ENCODE measurements at regions not wholly inside any gene's neighbourhood (a gene's known extent, or its start where the extent isn't known, plus 50 kb on each side); places are given as distances from the start of the nearest gene placed in this dataset.

GRCh38 chr11:103624708-103625623, 411.5 kb upstream of the DDI1 start:
- DNase-seq (ENCODE audit: low read depth) = no peak

- no peak for DNase-seq (ENCODE audit: low read depth)
Observed at GRCh38 chr11:103625624-103625965, 410.8 kb upstream of the DDI1 start.

GRCh38 chr11:103628121-103628520, 408.3 kb upstream of the DDI1 start:
- DNase-seq (ENCODE audit: low read depth) = no peak

- no peak for DNase-seq (ENCODE audit: low read depth)
Observed at GRCh38 chr11:103631841-103632240, 404.6 kb upstream of the DDI1 start.

GRCh38 chr11:103633068-103633788, 403.2 kb upstream of the DDI1 start:
- no peak for DNase-seq (ENCODE audit: low read depth)

GRCh38 chr11:103633819-103634590, 402.4 kb upstream of the DDI1 start:
- no peak for DNase-seq (ENCODE audit: low read depth)

GRCh38 chr11:103636232-103636631, 400.2 kb upstream of the DDI1 start:
- no peak for DNase-seq (ENCODE audit: low read depth)

GRCh38 chr11:103637295-103637694, 399.1 kb upstream of the DDI1 start:
- DNase-seq (ENCODE audit: low read depth) = no peak

GRCh38 chr11:103637831-103638230, 398.6 kb upstream of the DDI1 start:
- no peak for DNase-seq (ENCODE audit: low read depth)

- DNase-seq (ENCODE audit: low read depth) = no peak
Observed at GRCh38 chr11:103644676-103645075, 391.8 kb upstream of the DDI1 start.

GRCh38 chr11:103648054-103648453, 388.4 kb upstream of the DDI1 start:
- no peak for DNase-seq (ENCODE audit: low read depth)

- no peak for DNase-seq (ENCODE audit: low read depth)
Observed at GRCh38 chr11:103648670-103649400, 387.6 kb upstream of the DDI1 start.

- DNase-seq (ENCODE audit: low read depth) = no peak
Observed at GRCh38 chr11:103649401-103649895, 387.0 kb upstream of the DDI1 start.

- no peak for DNase-seq (ENCODE audit: low read depth)
Observed at GRCh38 chr11:103650330-103650729, 386.1 kb upstream of the DDI1 start.

- no peak for DNase-seq (ENCODE audit: low read depth)
Observed at GRCh38 chr11:103651341-103651998, 385.0 kb upstream of the DDI1 start.

GRCh38 chr11:103652013-103652412, 384.4 kb upstream of the DDI1 start:
- no peak for DNase-seq (ENCODE audit: low read depth)

GRCh38 chr11:103656382-103656781, 380.1 kb upstream of the DDI1 start:
- DNase-seq (ENCODE audit: low read depth) = no peak

- no peak for DNase-seq (ENCODE audit: low read depth)
Observed at GRCh38 chr11:103659206-103659618, 377.2 kb upstream of the DDI1 start.

GRCh38 chr11:103659743-103660142, 376.7 kb upstream of the DDI1 start:
- no peak for DNase-seq (ENCODE audit: low read depth)

GRCh38 chr11:103661185-103661584, 375.3 kb upstream of the DDI1 start:
- no peak for DNase-seq (ENCODE audit: low read depth)

GRCh38 chr11:103661991-103662390, 374.4 kb upstream of the DDI1 start:
- DNase-seq (ENCODE audit: low read depth) = no peak

Measured in activated gamma-delta T cell treated with anti-CD3 and anti-CD28 coated beads, Interleukin-2, amount 50 U/mL, for 16 hours (primary cell).